NCI-H226 (cell line): ENCODE measurements at regions not wholly inside any gene's neighbourhood (a gene's known extent, or its start where the extent isn't known, plus 50 kb on each side); places are given as distances from the start of the nearest gene placed in this dataset.

ENCODE experiments used
- DNase-seq: peaks from one replicate; pipeline ENCODE4 v3.0.0-alpha.2; 2015

GRCh38 chr1:72355899-72356298 is 73.6 kb upstream of the NEGR1 start:
- no peak for DNase-seq

GRCh38 chr1:72341661-72342060 is 59.3 kb upstream of the NEGR1 start:
- DNase-seq: no peak

GRCh38 chr1:72336776-72337175 is 54.4 kb upstream of the NEGR1 start:
- no peak for DNase-seq
